ENCODE measurements at regions not wholly inside any gene's neighbourhood (a gene's known extent, or its start where the extent isn't known, plus 50 kb on each side); places are given as distances from the start of the nearest gene placed in this dataset.

- H3K9me3 ChIP-seq (ENCODE audit: insufficient read depth, low read depth, low read length), result no peaks in the 10 kb centered on the region
- H3K9ac ChIP-seq (ENCODE audit: low read depth, low read length), result no peak overlapping the region
- H3K4me1 ChIP-seq (ENCODE audit: insufficient read depth, low read length), result peaks cover 11% of the 10 kb centered on the region; the same call in 1 of the 2 replicates
- no peaks in the 10 kb centered on the region for H3K36me3 ChIP-seq (ENCODE audit: insufficient read depth, low read depth, low read length)
- no peak overlapping the region for H3K27ac ChIP-seq (ENCODE audit: low read length)
- H3K27me3 ChIP-seq (ENCODE audit: insufficient read depth, low read length), result no peaks in the 10 kb centered on the region
- no peak overlapping the region for H3K4me3 ChIP-seq (ENCODE audit: low read length)
These were observed 51.1 kb upstream of the FRMD6 start for GRCh38 chr14:51600658-51601057.
